Activated CD8-positive, alpha-beta T cell treated with anti-CD3 and anti-CD28 coated beads for 36 hours (primary cell): ENCODE measurements at regions not wholly inside any gene's neighbourhood (a gene's known extent, or its start where the extent isn't known, plus 50 kb on each side); places are given as distances from the start of the nearest gene placed in this dataset.

Experiments used
- ATAC-seq: fragments of 200-7000 bp; cut with Tn5 transposase; one replicate; pipeline ENCODE4 v1.10.0; 2021; ENCODE audit warnings: mild to moderate bottlenecking, moderate library complexity
- CTCF ChIA-PET: fragments of 350-600 bp; sonication (Branson Sonifier 250); formaldehyde crosslinking; loops from one replicate; lab custom pipeline; 2021; ENCODE audit warnings: antibody characterized with exemption; lab: Charles Lee
- POLR2A ChIA-PET: fragments of 350-600 bp; sonication (Branson Sonifier 250); formaldehyde crosslinking; loops from one replicate; lab custom pipeline; 2021; ENCODE audit warnings: antibody characterized with exemption; lab: Charles Lee
- DNase-seq: peaks from one replicate; pipeline ENCODE4 v3.0.0-alpha.2; 2020
- H3K27ac Mint-ChIP-seq: one replicate; pipeline ENCODE4 v1.8.0; 2021; ENCODE audit warnings: mild to moderate bottlenecking, mixed read lengths
- H3K27me3 Mint-ChIP-seq: one replicate; pipeline ENCODE4 v1.8.0; 2021; ENCODE audit warnings: mixed read lengths
- H3K36me3 Mint-ChIP-seq: one replicate; pipeline ENCODE4 v1.8.0; 2021; ENCODE audit warnings: low read depth, mixed read lengths
- H3K4me1 Mint-ChIP-seq: one replicate; pipeline ENCODE4 v1.8.0; 2021; ENCODE audit warnings: low read depth, mixed read lengths
- H3K4me3 Mint-ChIP-seq: one replicate; pipeline ENCODE4 v1.8.0; 2021; ENCODE audit warnings: mild to moderate bottlenecking, moderate library complexity, mixed read lengths
- H3K9me3 Mint-ChIP-seq: one replicate; pipeline ENCODE4 v1.8.0; 2021; ENCODE audit warnings: mixed read lengths
- CTCF ChIP-seq: fragments of 200-600 bp; IDR thresholded peaks from one replicate; pipeline ENCODE4 v1.8.0; 2022; ENCODE audit warnings: antibody characterized with exemption, mild to moderate bottlenecking
- intact Hi-C: fragments of 100-400 bp; cut with micrococcal nuclease; formaldehyde crosslinking; loops from one replicate; pipeline ENCODE4 v1.10.0; 2022

- ATAC-seq, result no peak
Measured at GRCh38 chr13:66222926-66223325, 1007.2 kb downstream of the PCDH9 start.

GRCh38 chr13:66222127-66222526 is 1008.0 kb downstream of the PCDH9 start:
- Mint-ChIP-seq H3K27me3 (no peaks in the 10 kb centered on the region), H3K36me3 (no peaks in the 10 kb centered on the region), H3K9me3 (no peaks in the 10 kb centered on the region), H3K4me1 (no peaks in the 10 kb centered on the region), H3K27ac (no peak overlapping the region), H3K4me3 (no peak overlapping the region)
- ATAC-seq (no peak), DNase-seq (no peak)
- intact Hi-C loops, result no loop called here
- POLR2A ChIA-PET, result no interaction called here
- TF ChIP-seq CTCF, result no peak
- CTCF ChIA-PET, result no interaction called here

More at GRCh38 chr13:66222926-66223325, 1007.2 kb downstream of the PCDH9 start:
- no peak for TF ChIP-seq CTCF
- H3K4me3 Mint-ChIP-seq, result no peak overlapping the region
- no peaks in the 10 kb centered on the region for H3K27me3 Mint-ChIP-seq
- POLR2A ChIA-PET, result no interaction called here
- no peak overlapping the region for H3K27ac Mint-ChIP-seq
- no peaks in the 10 kb centered on the region for H3K4me1 Mint-ChIP-seq
- DNase-seq, result no peak
- no peaks in the 10 kb centered on the region for H3K36me3 Mint-ChIP-seq
- CTCF ChIA-PET, result no interaction called here
- H3K9me3 Mint-ChIP-seq, result no peaks in the 10 kb centered on the region
- intact Hi-C loops, result no loop called here

- Mint-ChIP-seq H3K4me3 (no peak overlapping the region), H3K36me3 (no peaks in the 10 kb centered on the region), H3K27me3 (no peaks in the 10 kb centered on the region), H3K9me3 (no peaks in the 10 kb centered on the region), H3K4me1 (no peaks in the 10 kb centered on the region), H3K27ac (no peak overlapping the region)
- no peak for DNase-seq
- TF ChIP-seq CTCF, result no peak
- ChIA-PET POLR2A (interaction anchor here (0.6 kb wide), 1 partner anchor 1066 kb away, joined by 4 read pairs; no protein-coding TSS in a partner anchor), CTCF (no interaction called here)
- no peak for ATAC-seq
- intact Hi-C loops, result no loop called here
Measured at GRCh38 chr13:66219506-66219905, 1010.6 kb downstream of the PCDH9 start.

GRCh38 chr13:66218583-66218982 is 1011.6 kb downstream of the PCDH9 start:
- H3K36me3 Mint-ChIP-seq, result no peaks in the 10 kb centered on the region

GRCh38 chr13:66216728-66217127 is 1013.4 kb downstream of the PCDH9 start:
- ChIA-PET POLR2A (no interaction called here), CTCF (no interaction called here)
- Mint-ChIP-seq H3K4me1 (no peaks in the 10 kb centered on the region), H3K27me3 (no peaks in the 10 kb centered on the region), H3K36me3 (no peaks in the 10 kb centered on the region), H3K27ac (no peak overlapping the region), H3K4me3 (no peak overlapping the region), H3K9me3 (no peaks in the 10 kb centered on the region)
- intact Hi-C loops, result no loop called here
- ATAC-seq (no peak), DNase-seq (no peak)
- TF ChIP-seq CTCF, result no peak

More at GRCh38 chr13:66218583-66218982, 1011.6 kb downstream of the PCDH9 start:
- H3K27me3 Mint-ChIP-seq, result no peaks in the 10 kb centered on the region
- intact Hi-C loops, result no loop called here
- no peak overlapping the region for H3K4me3 Mint-ChIP-seq
- H3K27ac Mint-ChIP-seq, result no peak overlapping the region
- no peak for DNase-seq
- ChIA-PET POLR2A (no interaction called here), CTCF (no interaction called here)
- H3K4me1 Mint-ChIP-seq, result no peaks in the 10 kb centered on the region
- no peaks in the 10 kb centered on the region for H3K9me3 Mint-ChIP-seq
- TF ChIP-seq CTCF, result no peak
- no peak for ATAC-seq
